ENCODE measurements at regions not wholly inside any gene's neighbourhood (a gene's known extent, or its start where the extent isn't known, plus 50 kb on each side); places are given as distances from the start of the nearest gene placed in this dataset.

DNA sequence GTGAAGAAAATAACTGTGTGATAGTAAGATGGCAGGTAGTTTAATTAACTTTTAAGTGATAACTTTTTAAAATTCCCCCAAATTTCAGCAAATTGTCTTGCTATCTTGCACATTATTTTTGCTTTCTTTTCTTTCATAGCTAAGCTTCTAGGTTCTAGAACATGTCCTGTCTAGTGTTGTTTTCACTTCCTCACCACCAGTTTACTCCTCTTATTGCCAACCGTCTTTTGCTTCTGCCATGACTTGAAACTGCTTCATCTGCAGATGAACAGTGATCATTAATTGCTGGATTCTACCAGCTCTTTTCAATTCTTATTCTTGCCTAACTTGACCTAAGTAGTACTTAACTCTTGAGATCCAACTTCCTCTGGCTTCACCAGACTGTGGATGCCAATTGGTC, 137.8 kb downstream of the CENPW start:
- Histone ChIP-seq H3F3A (ENCODE audit: control insufficient read depth, insufficient read depth) (no peaks in the 10 kb centered on the region), H3K27me3 (ENCODE audit: control insufficient read depth, low read length) (no peaks in the 10 kb centered on the region)
- TF ChIP-seq, protein P1, sequence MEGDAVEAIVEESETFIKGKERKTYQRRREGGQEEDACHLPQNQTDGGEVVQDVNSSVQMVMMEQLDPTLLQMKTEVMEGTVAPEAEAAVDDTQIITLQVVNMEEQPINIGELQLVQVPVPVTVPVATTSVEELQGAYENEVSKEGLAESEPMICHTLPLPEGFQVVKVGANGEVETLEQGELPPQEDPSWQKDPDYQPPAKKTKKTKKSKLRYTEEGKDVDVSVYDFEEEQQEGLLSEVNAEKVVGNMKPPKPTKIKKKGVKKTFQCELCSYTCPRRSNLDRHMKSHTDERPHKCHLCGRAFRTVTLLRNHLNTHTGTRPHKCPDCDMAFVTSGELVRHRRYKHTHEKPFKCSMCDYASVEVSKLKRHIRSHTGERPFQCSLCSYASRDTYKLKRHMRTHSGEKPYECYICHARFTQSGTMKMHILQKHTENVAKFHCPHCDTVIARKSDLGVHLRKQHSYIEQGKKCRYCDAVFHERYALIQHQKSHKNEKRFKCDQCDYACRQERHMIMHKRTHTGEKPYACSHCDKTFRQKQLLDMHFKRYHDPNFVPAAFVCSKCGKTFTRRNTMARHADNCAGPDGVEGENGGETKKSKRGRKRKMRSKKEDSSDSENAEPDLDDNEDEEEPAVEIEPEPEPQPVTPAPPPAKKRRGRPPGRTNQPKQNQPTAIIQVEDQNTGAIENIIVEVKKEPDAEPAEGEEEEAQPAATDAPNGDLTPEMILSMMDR (IDR thresholded peaks at IDR 0.05; ENCODE audit: low read depth, low read length, poor library complexity, severe bottlenecking): no peak
- no peak for TF ChIP-seq EZH2phosphoT487 (IDR thresholded peaks at IDR 0.05; ENCODE audit: borderline replicate concordance, low read length)

DNA sequence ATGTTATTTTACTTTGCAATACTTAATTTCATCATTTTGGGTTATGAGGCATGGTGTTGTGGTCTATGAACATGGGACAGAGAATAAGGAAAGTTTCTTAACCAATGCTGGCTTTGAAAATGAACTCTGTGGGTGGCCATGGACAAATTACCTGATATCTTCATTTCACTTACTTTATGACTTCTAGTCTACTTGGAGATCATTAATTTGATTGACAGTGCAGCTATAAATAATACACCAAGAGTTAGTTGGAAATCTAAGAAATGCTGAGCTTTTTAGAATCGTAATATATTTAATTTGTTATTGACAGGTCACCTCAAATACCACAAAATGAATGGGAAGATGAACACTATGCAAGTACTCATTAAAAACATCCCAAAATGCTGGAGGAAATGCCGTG, 140.4 kb downstream of the CENPW start:
- Histone ChIP-seq H3K27me3 (ENCODE audit: control insufficient read depth, low read length) (no peaks in the 10 kb centered on the region), H3K9me2 (replicated peaks; ENCODE audit: control insufficient read depth, low read length) (no peaks in the 10 kb centered on the region), H4K20me1 (ENCODE audit: control insufficient read depth, insufficient read depth, low read depth, low read length) (no peaks in the 10 kb centered on the region), H3K36me3 (ENCODE audit: control insufficient read depth, low read length) (no peaks in the 10 kb centered on the region), H3K4me3 (ENCODE audit: low read length) (no peak overlapping the region), H3K4me2 (ENCODE audit: low read length) (no peak overlapping the region), H3K79me2 (ENCODE audit: control insufficient read depth, low read length) (no peaks in the 10 kb centered on the region), H3K4me1 (ENCODE audit: control insufficient read depth, low read length) (no peaks in the 10 kb centered on the region), H3F3A (ENCODE audit: control insufficient read depth, insufficient read depth) (no peaks in the 10 kb centered on the region), H3K27ac (ENCODE audit: low read depth, low read length) (no peak overlapping the region), H3K9me3 (ENCODE audit: control insufficient read depth, insufficient read depth, low read length) (no peaks in the 10 kb centered on the region)
- TF ChIP-seq EZH2phosphoT487 (IDR thresholded peaks at IDR 0.05; ENCODE audit: borderline replicate concordance, low read length): no peak
- TF ChIP-seq, protein P1 (IDR thresholded peaks at IDR 0.05; ENCODE audit: low read depth, low read length, poor library complexity, severe bottlenecking): no peak

More for the DNA sequence above, 137.8 kb downstream of the CENPW start:
- no peaks in the 10 kb centered on the region for H3K79me2 ChIP-seq (ENCODE audit: control insufficient read depth, low read length)
- no peaks in the 10 kb centered on the region for H3K4me1 ChIP-seq (ENCODE audit: control insufficient read depth, low read length)
- no peak overlapping the region for H3K4me2 ChIP-seq (ENCODE audit: low read length)
- no peaks in the 10 kb centered on the region for H3K9me2 ChIP-seq (replicated peaks; ENCODE audit: control insufficient read depth, low read length)
- no peaks in the 10 kb centered on the region for H4K20me1 ChIP-seq (ENCODE audit: control insufficient read depth, insufficient read depth, low read depth, low read length)
- H3K27ac ChIP-seq (ENCODE audit: low read depth, low read length): no peak overlapping the region
- no peaks in the 10 kb centered on the region for H3K9me3 ChIP-seq (ENCODE audit: control insufficient read depth, insufficient read depth, low read length)
- no peaks in the 10 kb centered on the region for H3K36me3 ChIP-seq (ENCODE audit: control insufficient read depth, low read length)
- H3K4me3 ChIP-seq (ENCODE audit: low read length): no peak overlapping the region

DNA sequence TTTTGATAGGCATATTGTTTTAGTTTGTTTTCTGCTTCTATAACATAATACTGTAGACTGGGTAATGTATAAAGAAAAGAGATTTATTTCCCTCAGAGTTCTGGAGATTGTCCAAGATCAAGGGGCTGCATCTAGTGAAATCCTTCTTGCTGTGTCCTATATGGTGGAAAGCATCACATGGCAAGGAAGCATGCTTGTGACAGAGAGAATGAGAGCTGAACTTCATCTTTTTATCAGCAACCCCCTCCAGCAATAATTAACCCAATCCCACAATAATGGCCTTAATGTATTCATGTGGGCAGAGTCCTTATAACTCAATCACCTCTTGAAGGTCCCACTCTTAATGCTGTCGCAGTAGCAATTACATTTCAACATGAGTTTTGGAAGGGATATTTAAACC, 141.4 kb downstream of the CENPW start:
- TF ChIP-seq, protein P1 (IDR thresholded peaks at IDR 0.05; ENCODE audit: low read depth, low read length, poor library complexity, severe bottlenecking): no peak
- no peak for TF ChIP-seq EZH2phosphoT487 (IDR thresholded peaks at IDR 0.05; ENCODE audit: borderline replicate concordance, low read length)
- no peaks in the 10 kb centered on the region for H3K4me1 ChIP-seq (ENCODE audit: control insufficient read depth, low read length)

DNA sequence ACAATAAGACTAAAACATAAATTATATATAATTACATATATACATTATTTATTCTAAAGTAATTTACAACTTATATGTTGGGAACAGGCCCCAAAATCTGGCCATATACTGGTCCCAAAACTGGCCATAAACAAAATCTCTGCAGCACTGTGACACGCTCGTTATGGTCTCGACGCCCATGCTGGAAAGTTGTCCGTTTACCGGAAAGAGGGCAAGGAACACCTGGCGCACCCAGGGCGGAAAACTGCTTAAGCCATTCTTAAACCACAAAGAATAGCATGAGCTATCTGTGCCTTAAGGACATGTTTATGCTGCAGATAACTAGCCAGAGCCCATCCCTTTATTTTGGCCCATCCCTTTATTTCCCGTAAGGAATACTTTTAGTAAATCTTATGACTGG, 164.9 kb downstream of the CENPW start:
- Histone ChIP-seq H3K79me2 (ENCODE audit: control insufficient read depth, low read length) (no peaks in the 10 kb centered on the region), H3K4me3 (ENCODE audit: low read length) (no peak overlapping the region), H3K9me2 (replicated peaks; ENCODE audit: control insufficient read depth, low read length) (no peaks in the 10 kb centered on the region), H3K27ac (ENCODE audit: low read depth, low read length) (no peak overlapping the region), H3K36me3 (ENCODE audit: control insufficient read depth, low read length) (no peaks in the 10 kb centered on the region), H3F3A (ENCODE audit: control insufficient read depth, insufficient read depth) (no peaks in the 10 kb centered on the region), H3K4me1 (ENCODE audit: control insufficient read depth, low read length) (no peaks in the 10 kb centered on the region), H3K4me2 (ENCODE audit: low read length) (no peak overlapping the region), H3K27me3 (ENCODE audit: control insufficient read depth, low read length) (no peaks in the 10 kb centered on the region), H3K9me3 (ENCODE audit: control insufficient read depth, insufficient read depth, low read length) (no peaks in the 10 kb centered on the region), H4K20me1 (ENCODE audit: control insufficient read depth, insufficient read depth, low read depth, low read length) (no peaks in the 10 kb centered on the region)
- TF ChIP-seq EZH2phosphoT487 (IDR thresholded peaks at IDR 0.05; ENCODE audit: borderline replicate concordance, low read length): no peak
- TF ChIP-seq, protein P1 (IDR thresholded peaks at IDR 0.05; ENCODE audit: low read depth, low read length, poor library complexity, severe bottlenecking): no peak

More for the DNA sequence above, 141.4 kb downstream of the CENPW start:
- Histone ChIP-seq H3K36me3 (ENCODE audit: control insufficient read depth, low read length) (no peaks in the 10 kb centered on the region), H3K27me3 (ENCODE audit: control insufficient read depth, low read length) (no peaks in the 10 kb centered on the region), H3K79me2 (ENCODE audit: control insufficient read depth, low read length) (no peaks in the 10 kb centered on the region), H3K4me2 (ENCODE audit: low read length) (no peak overlapping the region), H3K27ac (ENCODE audit: low read depth, low read length) (no peak overlapping the region), H4K20me1 (ENCODE audit: control insufficient read depth, insufficient read depth, low read depth, low read length) (no peaks in the 10 kb centered on the region), H3K9me3 (ENCODE audit: control insufficient read depth, insufficient read depth, low read length) (no peaks in the 10 kb centered on the region), H3K9me2 (replicated peaks; ENCODE audit: control insufficient read depth, low read length) (no peaks in the 10 kb centered on the region), H3K4me3 (ENCODE audit: low read length) (no peak overlapping the region), H3F3A (ENCODE audit: control insufficient read depth, insufficient read depth) (no peaks in the 10 kb centered on the region)
